Endothelial cell of umbilical vein (primary cell): ENCODE measurements at regions not wholly inside any gene's neighbourhood (a gene's known extent, or its start where the extent isn't known, plus 50 kb on each side); places are given as distances from the start of the nearest gene placed in this dataset.

Experiments
- BruUV-seq: library from RNA; stranded (reverse); fragments of 400-500 nt; replicated peaks from 2 replicates; lab custom pipeline; 2021; lab: Mats Ljungman, UMichigan
- CTCF ChIA-PET: fragments of 300-600, 350-600 bp; sonication (Branson Sonifier 250); formaldehyde crosslinking; loops from one replicate; lab custom pipeline; 2021; ENCODE audit warnings: antibody characterized with exemption, inconsistent platforms; lab: Charles Lee
- POLR2A ChIA-PET: fragments of 300-600, 350-600 bp; sonication (Branson Sonifier 250); formaldehyde crosslinking; loops from one replicate; lab custom pipeline; 2021; ENCODE audit warnings: antibody characterized with exemption, inconsistent platforms; lab: Charles Lee
- DNase-seq: peaks from one replicate; pipeline ENCODE4 v3.0.0-alpha.2; 2011; ENCODE audit warnings: low read depth, low spot score
- FAIRE-seq: peaks from 2 replicates; lab custom pipeline; 2011; peaks lifted over from hg19 to GRCh38; lab: Jason Lieb, UNC
- H2AFZ ChIP-seq: 2 replicates; pipeline ENCODE4 v1.6.0; 2012; ENCODE audit warnings: low read depth, low read length, control low read depth, inconsistent platforms
- H3K27ac ChIP-seq: 2 replicates; pipeline ENCODE4 v1.5.1; 2011; ENCODE audit warnings: low read depth, mild to moderate bottlenecking, control low read depth, low read length, moderate library complexity; ENCODE audit not compliant: insufficient read depth
- H3K27me3 ChIP-seq, 2 experiments: 2 replicates each; pipeline versions ENCODE4 v1.6.0 to v1.6.1; 2011; ENCODE audit warnings: low read length in 2 of 2, mixed read lengths in 1 of 2; ENCODE audit not compliant: control insufficient read depth in 2 of 2, insufficient read depth in 2 of 2
- H3K36me3 ChIP-seq, 2 experiments: 2 replicates in 1 of 2; 3 replicates in 1 of 2; pipeline ENCODE4 v1.5.1; 2011; ENCODE audit warnings: low read length in 2 of 2, mild to moderate bottlenecking in 1 of 2, moderate library complexity in 1 of 2; ENCODE audit not compliant: control insufficient read depth in 2 of 2, insufficient read depth in 2 of 2; ENCODE audit errors: extremely low read depth in 1 of 2
- H3K4me1 ChIP-seq: 3 replicates; pipeline ENCODE4 v1.5.1; 2011; ENCODE audit warnings: mild to moderate bottlenecking, low read length; ENCODE audit not compliant: control insufficient read depth, insufficient read depth; ENCODE audit errors: extremely low read depth
- H3K4me2 ChIP-seq: 2 replicates; pipeline ENCODE4 v1.6.1; 2011; ENCODE audit warnings: low read length, control low read depth, mixed read lengths; ENCODE audit not compliant: insufficient read depth
- H3K4me3 ChIP-seq, 3 experiments: fragments of 200-600 bp in 1 of 3; sonication (generic), shearing (Covaris generic) in 1 of 3; replicated peaks in 1 of 3; 2 replicates each; pipeline ENCODE4 v1.5.1; 2011 to 2016; ENCODE audit warnings: control low read depth in 3 of 3, low read length in 3 of 3, mild to moderate bottlenecking in 2 of 3, inconsistent platforms in 1 of 3, low read depth in 1 of 3, moderate library complexity in 1 of 3; ENCODE audit not compliant: insufficient read depth in 1 of 3
- H3K79me2 ChIP-seq: 2 replicates; pipeline ENCODE4 v1.6.0; 2012; ENCODE audit warnings: low read length, inconsistent platforms; ENCODE audit not compliant: control insufficient read depth, insufficient read depth
- H3K9ac ChIP-seq: replicated peaks from 2 replicates; pipeline ENCODE3; 2011; ENCODE audit warnings: low read length, control low read depth; ENCODE audit not compliant: insufficient read depth; ENCODE audit errors: extremely low read depth
- H3K9me1 ChIP-seq: replicated peaks from 3 replicates; pipeline ENCODE4 v1.6.0; 2011; ENCODE audit warnings: mild to moderate bottlenecking, low read length; ENCODE audit not compliant: control insufficient read depth, insufficient read depth; ENCODE audit errors: extremely low read depth
- H3K9me3 ChIP-seq: replicated peaks from 2 replicates; pipeline ENCODE4 v1.5.1; 2012; ENCODE audit warnings: low read length, inconsistent platforms; ENCODE audit not compliant: control insufficient read depth, insufficient read depth
- H4K20me1 ChIP-seq: replicated peaks from 2 replicates; pipeline ENCODE3; 2011; ENCODE audit warnings: mild to moderate bottlenecking, low read length; ENCODE audit not compliant: control insufficient read depth, insufficient read depth; ENCODE audit errors: extremely low read depth
- CTCF ChIP-seq, 2 donors: IDR thresholded peaks; 1 replicate in 1 of 2; 2 replicates in 1 of 2; pipeline ENCODE4 v1.5.1; 2011; ENCODE audit warnings: low read length in 2 of 2, mild to moderate bottlenecking in 2 of 2, moderate library complexity in 2 of 2, control low read depth in 1 of 2, inconsistent platforms in 1 of 2, low read depth in 1 of 2; ENCODE audit not compliant: insufficient read depth in 1 of 2; ENCODE audit errors: extremely low read depth in 1 of 2
- EZH2 ChIP-seq: IDR thresholded peaks from 2 replicates; pipeline ENCODE4 v1.6.1; 2012; ENCODE audit warnings: borderline replicate concordance, low read depth, mild to moderate bottlenecking, moderate library complexity, low read length, inconsistent platforms; ENCODE audit not compliant: severe bottlenecking
- JUN ChIP-seq: IDR thresholded peaks from 2 replicates; pipeline ENCODE4 v1.6.1; 2011; ENCODE audit warnings: borderline replicate concordance, low read depth; ENCODE audit not compliant: insufficient read length, insufficient read depth
- MAX ChIP-seq: IDR thresholded peaks from 2 replicates; pipeline ENCODE4 v1.6.1; 2011; ENCODE audit not compliant: insufficient read depth, insufficient read length
- MYC ChIP-seq: IDR thresholded peaks from one replicate; pipeline ENCODE4 v1.6.1; 2011; ENCODE audit warnings: mild to moderate bottlenecking, low read depth, low read length
- POLR2AphosphoS5 ChIP-seq: IDR thresholded peaks from 2 replicates; pipeline ENCODE4 v1.6.1; 2012; ENCODE audit warnings: low read depth, mild to moderate bottlenecking, control low read depth, low read length, moderate library complexity; ENCODE audit not compliant: insufficient read depth
- dilution Hi-C: fragments of 300-500 bp; cut with MboI; formaldehyde crosslinking; loops from one replicate; pipeline ENCODE4 v1.15.0; 2019; ENCODE audit warnings: low sequenced_read_pairs; ENCODE audit not compliant: extremely low pct_ligation_motif_present
- intact Hi-C: fragments of 100-400 bp; cut with micrococcal nuclease; formaldehyde crosslinking; loops from one replicate; pipeline ENCODE4 v1.10.0; 2022

GRCh38 chr7:45235905-45236304, 78.3 kb downstream of the RAMP3 start:
- Histone ChIP-seq H3K9me3 (no peaks in the 10 kb centered on the region), H3K4me3 (no peak overlapping the region), H3K4me2 (no peak overlapping the region), H3K27ac (no peak overlapping the region), H4K20me1 (no peaks in the 10 kb centered on the region), H3K9me1 (no peaks in the 10 kb centered on the region), H3K4me1 (peaks cover 16% of the 10 kb centered on the region), H3K27me3 (no peaks in the 10 kb centered on the region), H3K9ac (no peak overlapping the region), H2AFZ (no peak overlapping the region), H3K36me3 (no peaks in the 10 kb centered on the region), H3K79me2 (no peaks in the 10 kb centered on the region)
- ChIA-PET CTCF (no interaction called here), POLR2A (no interaction called here)
- dilution Hi-C loops = no loop called here
- BruUV-seq = no TSS peak
- TF ChIP-seq CTCF (IDR thresholded peaks at IDR 0.05; ENCODE audit: extremely low read depth in 1 of 2, insufficient read depth in 1 of 2, low read depth in 1 of 2, low read length in 2 of 2) = no peak
- TF ChIP-seq POLR2AphosphoS5 = no peak
- TF ChIP-seq EZH2 = no peak
- no peak for TF ChIP-seq MAX
- no peak for TF ChIP-seq JUN
- TF ChIP-seq MYC = no peak
- no peak for DNase-seq
- no peak for FAIRE-seq
- intact Hi-C loops = no loop called here
